H1 (cell line): ENCODE measurements at regions not wholly inside any gene's neighbourhood (a gene's known extent, or its start where the extent isn't known, plus 50 kb on each side); places are given as distances from the start of the nearest gene placed in this dataset.

ENCODE experiments used
- CTCF ChIP-seq, 3 experiments: IDR thresholded peaks; 1 replicate in 2 of 3; 2 replicates in 1 of 3; pipeline versions ENCODE4 v1.5.1 to v1.6.1; 2011; ENCODE audit warnings: low read length in 3 of 3, mild to moderate bottlenecking in 3 of 3, inconsistent platforms in 2 of 3, low read depth in 1 of 3, moderate library complexity in 1 of 3; ENCODE audit not compliant: insufficient read depth in 1 of 3; ENCODE audit errors: control extremely low read depth in 1 of 3
- NANOG ChIP-seq: IDR thresholded peaks from 2 replicates; pipeline ENCODE4 v1.6.1; 2011; ENCODE audit warnings: low read length, low read depth, mild to moderate bottlenecking, inconsistent platforms; ENCODE audit not compliant: insufficient read depth, poor library complexity, severe bottlenecking
- RNF2 ChIP-seq: fragments of 200-900, 300-1000 bp; sonication (generic); IDR thresholded peaks from 2 replicates; pipeline ENCODE4 v1.7.1; 2016; ENCODE audit warnings: borderline replicate concordance, low read depth, mild to moderate bottlenecking, antibody characterized with exemption, low read length; ENCODE audit not compliant: poor library complexity, severe bottlenecking; ENCODE audit errors: missing control alignments
- TAF1 ChIP-seq: IDR thresholded peaks from 2 replicates; pipeline ENCODE4 v1.6.1; 2011; ENCODE audit warnings: mild to moderate bottlenecking, low read depth, low read length
- USF2 ChIP-seq: IDR thresholded peaks from 2 replicates; pipeline ENCODE4 v1.6.1; 2011; ENCODE audit warnings: low read length, improper control_type of control experiment

GRCh38 chr5:57422341-57422740, 60.3 kb downstream of the ACTBL2 start (continued):
- no peak for TF ChIP-seq NANOG
- no peak for TF ChIP-seq USF2
- TF ChIP-seq CTCF (IDR thresholded peaks at IDR 0.05; ENCODE audit: control extremely low read depth in 1 of 3, insufficient read depth in 1 of 3, low read depth in 1 of 3, low read length in 3 of 3): no peak
- no peak for TF ChIP-seq RNF2
- TF ChIP-seq TAF1: no peak
